ENCODE measurements at regions not wholly inside any gene's neighbourhood (a gene's known extent, or its start where the extent isn't known, plus 50 kb on each side); places are given as distances from the start of the nearest gene placed in this dataset.

- H3K4me1 ChIP-seq (ENCODE audit: insufficient read depth, low read length) = no peaks in the 10 kb centered on the region
- no peaks in the 10 kb centered on the region for H3K27me3 ChIP-seq (ENCODE audit: insufficient read depth, low read length, poor library complexity, severe bottlenecking)
- Mint-ChIP-seq H3K4me1 (no peaks in the 10 kb centered on the region), H3K27ac (no peak overlapping the region), H3K4me3 (no peak overlapping the region), H3K9me3 (no peaks in the 10 kb centered on the region), H3K27me3 (peaks cover 0 to 2% of the 10 kb centered on the region in 2 donors), H3K36me3 (no peaks in the 10 kb centered on the region)
- CTCF ChIA-PET = no interaction called here
- H3K27ac ChIP-seq (ENCODE audit: low read depth, low read length) = no peak overlapping the region
- H3K4me3 ChIP-seq (ENCODE audit: low read length) = no peak overlapping the region
- H3K9me3 ChIP-seq (ENCODE audit: low read length) = no peaks in the 10 kb centered on the region
- no peak for DNase-seq
- POLR2A ChIA-PET = no interaction called here
- H3K36me3 ChIP-seq (ENCODE audit: insufficient read depth, low read length) = no peaks in the 10 kb centered on the region
These were observed 158.7 kb downstream of the NUAK1 start for GRCh38 chr12:105980085-105980484.

- CTCF ChIA-PET = no interaction called here
- H3K4me3 Mint-ChIP-seq = no peak overlapping the region
- H3K4me1 Mint-ChIP-seq = no peaks in the 10 kb centered on the region
- H3K27me3 Mint-ChIP-seq = peaks cover 0 to 1% of the 10 kb centered on the region in 2 donors
- Histone ChIP-seq H3K4me3 (ENCODE audit: low read length) (no peak overlapping the region), H3K27me3 (ENCODE audit: insufficient read depth, low read length, poor library complexity, severe bottlenecking) (no peaks in the 10 kb centered on the region), H3K27ac (ENCODE audit: low read depth, low read length) (no peak overlapping the region), H3K4me1 (ENCODE audit: insufficient read depth, low read length) (no peaks in the 10 kb centered on the region), H3K9me3 (ENCODE audit: low read length) (no peaks in the 10 kb centered on the region), H3K36me3 (ENCODE audit: insufficient read depth, low read length) (no peaks in the 10 kb centered on the region)
- POLR2A ChIA-PET = no interaction called here
- H3K36me3 Mint-ChIP-seq = no peaks in the 10 kb centered on the region
- H3K27ac Mint-ChIP-seq = no peak overlapping the region
- DNase-seq = no peak
- no peaks in the 10 kb centered on the region for H3K9me3 Mint-ChIP-seq
These were observed 158.2 kb downstream of the NUAK1 start for GRCh38 chr12:105980533-105980932.

GRCh38 chr12:105982022-105982421 is 156.7 kb downstream of the NUAK1 start:
- no peak overlapping the region for H3K27ac Mint-ChIP-seq
- no peaks in the 10 kb centered on the region for H3K36me3 ChIP-seq (ENCODE audit: insufficient read depth, low read length)
- CTCF ChIA-PET = no interaction called here
- H3K27me3 ChIP-seq (ENCODE audit: insufficient read depth, low read length, poor library complexity, severe bottlenecking) = no peaks in the 10 kb centered on the region
- H3K27me3 Mint-ChIP-seq = peaks cover 0 to 1% of the 10 kb centered on the region in 2 donors
- H3K9me3 ChIP-seq (ENCODE audit: low read length) = no peaks in the 10 kb centered on the region
- no peak overlapping the region for H3K4me3 Mint-ChIP-seq
- H3K4me1 Mint-ChIP-seq = no peaks in the 10 kb centered on the region
- no peaks in the 10 kb centered on the region for H3K4me1 ChIP-seq (ENCODE audit: insufficient read depth, low read length)
- H3K27ac ChIP-seq (ENCODE audit: low read depth, low read length) = no peak overlapping the region
- POLR2A ChIA-PET = no interaction called here
- no peaks in the 10 kb centered on the region for H3K36me3 Mint-ChIP-seq
- no peak overlapping the region for H3K4me3 ChIP-seq (ENCODE audit: low read length)
- no peaks in the 10 kb centered on the region for H3K9me3 Mint-ChIP-seq
- DNase-seq = no peak

GRCh38 chr12:105983622-105984320 is 155.0 kb downstream of the NUAK1 start:
- Histone ChIP-seq H3K4me3 (ENCODE audit: low read length) (no peak overlapping the region), H3K36me3 (ENCODE audit: insufficient read depth, low read length) (no peaks in the 10 kb centered on the region), H3K27ac (ENCODE audit: low read depth, low read length) (no peak overlapping the region), H3K9me3 (ENCODE audit: low read length) (no peaks in the 10 kb centered on the region), H3K4me1 (ENCODE audit: insufficient read depth, low read length) (no peaks in the 10 kb centered on the region), H3K27me3 (ENCODE audit: insufficient read depth, low read length, poor library complexity, severe bottlenecking) (no peaks in the 10 kb centered on the region)
- Mint-ChIP-seq H3K4me3 (no peak overlapping the region), H3K27me3 (peaks cover 0 to 1% of the 10 kb centered on the region in 2 donors), H3K9me3 (no peaks in the 10 kb centered on the region), H3K4me1 (no peaks in the 10 kb centered on the region), H3K36me3 (no peaks in the 10 kb centered on the region), H3K27ac (no peak overlapping the region)
- POLR2A ChIA-PET = no interaction called here
- CTCF ChIA-PET = no interaction called here
- no peak for DNase-seq

- POLR2A ChIA-PET = no interaction called here
- H3K9me3 Mint-ChIP-seq = no peaks in the 10 kb centered on the region
- H3K27me3 Mint-ChIP-seq = peaks cover 5% of the 10 kb centered on the region in 2 donors
- H3K4me1 Mint-ChIP-seq = no peaks in the 10 kb centered on the region
- no peak overlapping the region for H3K4me3 Mint-ChIP-seq
- H3K36me3 Mint-ChIP-seq = no peaks in the 10 kb centered on the region
- H3K27me3 ChIP-seq (ENCODE audit: insufficient read depth, low read length, poor library complexity, severe bottlenecking) = no peaks in the 10 kb centered on the region
- H3K9me3 ChIP-seq (ENCODE audit: low read length) = no peaks in the 10 kb centered on the region
- H3K27ac Mint-ChIP-seq = no peak overlapping the region
- no peak overlapping the region for H3K27ac ChIP-seq (ENCODE audit: low read depth, low read length)
- no peak overlapping the region for H3K4me3 ChIP-seq (ENCODE audit: low read length)
- no peak for DNase-seq
- no peaks in the 10 kb centered on the region for H3K4me1 ChIP-seq (ENCODE audit: insufficient read depth, low read length)
- CTCF ChIA-PET = no interaction called here
- H3K36me3 ChIP-seq (ENCODE audit: insufficient read depth, low read length) = no peaks in the 10 kb centered on the region
These were observed 153.4 kb downstream of the NUAK1 start for GRCh38 chr12:105985383-105985782.

- no peak overlapping the region for H3K4me3 Mint-ChIP-seq
These were observed 151.7 kb downstream of the NUAK1 start for GRCh38 chr12:105986779-105987684.

GRCh38 chr12:105987685-105988035 is 151.1 kb downstream of the NUAK1 start:
- Histone ChIP-seq H3K4me3 (ENCODE audit: low read length) (no peak overlapping the region), H3K4me1 (ENCODE audit: insufficient read depth, low read length) (no peaks in the 10 kb centered on the region), H3K9me3 (ENCODE audit: low read length) (no peaks in the 10 kb centered on the region), H3K36me3 (ENCODE audit: insufficient read depth, low read length) (no peaks in the 10 kb centered on the region), H3K27me3 (ENCODE audit: insufficient read depth, low read length, poor library complexity, severe bottlenecking) (no peaks in the 10 kb centered on the region), H3K27ac (ENCODE audit: low read depth, low read length) (no peak overlapping the region)
- peaks cover 6 to 8% of the 10 kb centered on the region in 2 donors for H3K27me3 Mint-ChIP-seq
- no peak for DNase-seq
- no peak overlapping the region for H3K27ac Mint-ChIP-seq
- H3K9me3 Mint-ChIP-seq = peaks cover 0 to 2% (median 0%) of the 10 kb centered on the region in 5 donors
- POLR2A ChIA-PET = no interaction called here
- CTCF ChIA-PET = no interaction called here
- no peaks in the 10 kb centered on the region for H3K4me1 Mint-ChIP-seq
- H3K4me3 Mint-ChIP-seq = no peak overlapping the region
- no peaks in the 10 kb centered on the region for H3K36me3 Mint-ChIP-seq

More at GRCh38 chr12:105986779-105987684, 151.7 kb downstream of the NUAK1 start:
- POLR2A ChIA-PET = no interaction called here
- Histone ChIP-seq H3K4me1 (ENCODE audit: insufficient read depth, low read length) (no peaks in the 10 kb centered on the region), H3K27me3 (ENCODE audit: insufficient read depth, low read length, poor library complexity, severe bottlenecking) (no peaks in the 10 kb centered on the region), H3K36me3 (ENCODE audit: insufficient read depth, low read length) (no peaks in the 10 kb centered on the region), H3K27ac (ENCODE audit: low read depth, low read length) (no peak overlapping the region), H3K9me3 (ENCODE audit: low read length) (no peaks in the 10 kb centered on the region), H3K4me3 (ENCODE audit: low read length) (no peak overlapping the region)
- no peak for DNase-seq
- Mint-ChIP-seq H3K36me3 (no peaks in the 10 kb centered on the region), H3K27ac (no peak overlapping the region), H3K4me1 (no peaks in the 10 kb centered on the region), H3K9me3 (no peaks in the 10 kb centered on the region), H3K27me3 (peaks cover 6 to 8% of the 10 kb centered on the region in 2 donors)
- CTCF ChIA-PET = no interaction called here

GRCh38 chr12:105992849-105993740 is 145.7 kb downstream of the NUAK1 start:
- H3K4me3 Mint-ChIP-seq = no peak overlapping the region
- DNase-seq = no peak
- H3K4me1 Mint-ChIP-seq = no peaks in the 10 kb centered on the region
- POLR2A ChIA-PET = no interaction called here
- Histone ChIP-seq H3K4me1 (ENCODE audit: insufficient read depth, low read length) (no peaks in the 10 kb centered on the region), H3K9me3 (ENCODE audit: low read length) (no peaks in the 10 kb centered on the region), H3K27ac (ENCODE audit: low read depth, low read length) (no peak overlapping the region), H3K36me3 (ENCODE audit: insufficient read depth, low read length) (no peaks in the 10 kb centered on the region), H3K27me3 (ENCODE audit: insufficient read depth, low read length, poor library complexity, severe bottlenecking) (peaks cover 3% of the 10 kb centered on the region), H3K4me3 (ENCODE audit: low read length) (no peak overlapping the region)
- no peak overlapping the region for H3K27ac Mint-ChIP-seq
- peaks cover 0 to 2% (median 0%) of the 10 kb centered on the region in 5 donors for H3K9me3 Mint-ChIP-seq
- H3K36me3 Mint-ChIP-seq = no peaks in the 10 kb centered on the region
- CTCF ChIA-PET = no interaction called here
- peaks cover 7 to 18% of the 10 kb centered on the region in 2 donors for H3K27me3 Mint-ChIP-seq
